ENCODE measurements at regions not wholly inside any gene's neighbourhood (a gene's known extent, or its start where the extent isn't known, plus 50 kb on each side); places are given as distances from the start of the nearest gene placed in this dataset.

- TF ChIP-seq CTCF (IDR thresholded peaks at IDR 0.05) (no peak), EZH2 (IDR thresholded peaks at IDR 0.05) (no peak)
Measured at GRCh38 chr6:84304881-84305280, 77.4 kb upstream of the CEP162 start.

Measured in neural progenitor cell (in vitro differentiated cells).